GM21423 (cell line): ENCODE measurements at regions not wholly inside any gene's neighbourhood (a gene's known extent, or its start where the extent isn't known, plus 50 kb on each side); places are given as distances from the start of the nearest gene placed in this dataset.
"Not testable (repeated sequence)": the region's sequence is repeated elsewhere in the genome, so short reads cannot be mapped to it uniquely, and the experiment has no call there.

Source experiments
- ATAC-seq: cut with Tn5 transposase; IDR thresholded peaks from one replicate; pipeline ENCODE4 v1.9.1; 2021; ENCODE audit warnings: mild to moderate bottlenecking, moderate library complexity; ENCODE audit not compliant: unreplicated experiment

GRCh38 chr12:83515306-83516026 is 828.8 kb downstream of the TMTC2 start:
- ATAC-seq, result no peak

GRCh38 chr12:83514372-83514771 is 827.7 kb downstream of the TMTC2 start:
- no peak for ATAC-seq

- no peak for ATAC-seq
Measured at GRCh38 chr12:83506841-83507240, 820.1 kb downstream of the TMTC2 start.

- no peak for ATAC-seq
Measured at GRCh38 chr12:83505586-83505985, 818.9 kb downstream of the TMTC2 start.

- ATAC-seq, result not testable (repeated sequence)
Measured at GRCh38 chr12:83499894-83500293, 813.2 kb downstream of the TMTC2 start.

GRCh38 chr12:83477696-83478095 is 791.0 kb downstream of the TMTC2 start:
- no peak for ATAC-seq

GRCh38 chr12:83476695-83477690 is 790.3 kb downstream of the TMTC2 start:
- ATAC-seq, result no peak

GRCh38 chr12:83476006-83476405 is 789.3 kb downstream of the TMTC2 start:
- ATAC-seq, result no peak

- ATAC-seq, result no peak
Measured at GRCh38 chr12:83474369-83474768, 787.7 kb downstream of the TMTC2 start.

GRCh38 chr12:83473408-83474095 is 786.8 kb downstream of the TMTC2 start:
- peak; percentile 98 for ATAC-seq

GRCh38 chr12:83472772-83473171 is 786.1 kb downstream of the TMTC2 start:
- no peak for ATAC-seq

- ATAC-seq, result no peak
Measured at GRCh38 chr12:83472350-83472749, 785.6 kb downstream of the TMTC2 start.

- no peak for ATAC-seq
Measured at GRCh38 chr12:83471341-83471740, 784.6 kb downstream of the TMTC2 start.

GRCh38 chr12:83470749-83471148 is 784.0 kb downstream of the TMTC2 start:
- ATAC-seq, result no peak

- ATAC-seq, result no peak
Measured at GRCh38 chr12:83468988-83469908, 782.5 kb downstream of the TMTC2 start.

- no peak for ATAC-seq
Measured at GRCh38 chr12:83465632-83466031, 778.9 kb downstream of the TMTC2 start.

GRCh38 chr12:83462419-83462818 is 775.7 kb downstream of the TMTC2 start:
- ATAC-seq, result no peak

GRCh38 chr12:83461336-83461935 is 774.7 kb downstream of the TMTC2 start:
- ATAC-seq, result no peak

- ATAC-seq, result no peak
Measured at GRCh38 chr12:83451189-83451588, 764.5 kb downstream of the TMTC2 start.

GRCh38 chr12:83434600-83434999 is 747.9 kb downstream of the TMTC2 start:
- no peak for ATAC-seq
